ENCODE measurements at regions not wholly inside any gene's neighbourhood (a gene's known extent, or its start where the extent isn't known, plus 50 kb on each side); places are given as distances from the start of the nearest gene placed in this dataset.
"Not testable (repeated sequence)": the region's sequence is repeated elsewhere in the genome, so short reads cannot be mapped to it uniquely, and the experiment has no call there.

DNA sequence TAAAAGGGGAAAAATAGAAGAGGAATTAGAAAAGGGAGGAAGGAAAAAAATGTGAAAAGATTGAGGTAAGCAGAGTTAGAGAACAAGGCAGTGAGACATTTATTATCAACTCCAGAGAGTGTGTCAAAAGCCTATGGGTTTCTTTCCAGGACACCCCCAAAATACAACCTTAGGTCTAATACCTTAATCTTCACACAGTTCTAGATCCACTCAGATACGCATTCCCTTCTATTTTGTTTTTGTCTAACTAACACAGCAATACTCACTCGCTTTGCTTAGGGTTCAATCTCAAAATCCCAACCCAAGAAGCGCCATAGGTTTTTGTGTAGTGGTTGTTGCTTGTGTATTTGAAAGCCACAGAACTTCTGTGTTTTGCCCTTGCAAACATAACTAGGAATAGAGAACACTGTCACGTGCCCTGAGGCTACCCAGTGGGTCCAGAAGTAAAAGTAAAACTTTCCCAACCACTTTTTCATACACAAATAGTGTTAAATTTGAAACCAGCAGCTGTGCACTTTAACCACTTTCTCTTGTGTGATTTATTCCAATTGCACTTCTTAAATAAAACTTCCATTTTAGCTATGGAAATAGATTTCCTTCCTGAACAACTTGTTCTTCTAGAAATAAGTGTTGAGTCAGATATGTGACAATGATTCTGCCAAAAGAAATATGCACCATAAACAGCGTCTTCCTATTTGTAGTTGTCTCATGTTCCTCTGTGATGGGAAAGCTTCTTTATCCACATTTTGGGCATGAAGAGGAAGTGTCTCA, 414.7 kb upstream of the GHITM start:
- peaks cover 7 to 9% of the 10 kb centered on the region in 2 donors for H3K9me3 Mint-ChIP-seq
- no peak overlapping the region for H3K27ac Mint-ChIP-seq
- DNase-seq (ENCODE audit: low spot score in 2 of 2), result no peak
- ATAC-seq, result no peak
- H3K36me3 Mint-ChIP-seq, result no peaks in the 10 kb centered on the region

GRCh38 chr10:83725567-83725966, 413.7 kb upstream of the GHITM start:
- no peak overlapping the region for H3K27ac Mint-ChIP-seq
- peaks cover 7 to 9% of the 10 kb centered on the region in 2 donors for H3K9me3 Mint-ChIP-seq
- H3K36me3 Mint-ChIP-seq, result no peaks in the 10 kb centered on the region
- ATAC-seq (no peak), DNase-seq (ENCODE audit: low spot score in 2 of 2) (no peak)

DNA sequence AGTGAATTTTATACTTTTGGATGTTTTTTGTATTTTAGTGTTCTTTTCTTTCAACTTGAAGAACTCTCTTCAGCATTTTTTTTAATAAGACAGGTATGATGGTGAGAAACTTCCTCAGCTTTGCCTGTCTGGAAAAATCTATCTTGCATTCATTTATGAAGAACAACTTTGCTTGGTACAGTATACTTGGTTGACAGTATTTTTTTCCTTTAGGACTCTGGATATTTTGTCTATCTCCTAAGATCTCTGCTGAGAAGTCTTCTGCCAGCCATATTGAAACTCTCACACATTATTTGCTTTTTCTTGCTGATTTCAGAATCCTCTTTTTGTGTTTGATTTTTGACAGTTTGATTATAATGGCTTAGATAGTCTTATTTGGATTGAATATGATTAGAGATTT, 405.0 kb upstream of the GHITM start:
- ATAC-seq (no peak), DNase-seq (ENCODE audit: low spot score in 2 of 2) (no peak)
- H3K9me3 Mint-ChIP-seq, result peaks cover 25 to 27% of the 10 kb centered on the region in 2 donors
- H3K27ac Mint-ChIP-seq, result no peak overlapping the region
- H3K36me3 Mint-ChIP-seq, result no peaks in the 10 kb centered on the region

- peaks cover 25 to 27% of the 10 kb centered on the region in 2 donors for H3K9me3 Mint-ChIP-seq
- no peak overlapping the region for H3K27ac Mint-ChIP-seq
- H3K36me3 Mint-ChIP-seq, result no peaks in the 10 kb centered on the region
- DNase-seq (ENCODE audit: low spot score in 2 of 2), result no peak
- ATAC-seq, result no peak
These were observed 403.3 kb upstream of the GHITM start for GRCh38 chr10:83736008-83736407.

- H3K36me3 Mint-ChIP-seq, result peaks cover 14 to 16% of the 10 kb centered on the region in 2 donors
- H3K27ac Mint-ChIP-seq, result no peak overlapping the region
- ATAC-seq (no peak), DNase-seq (ENCODE audit: low spot score in 2 of 2) (no peak)
- H3K9me3 Mint-ChIP-seq, result peaks cover 48 to 51% of the 10 kb centered on the region in 2 donors
These were observed 388.7 kb upstream of the GHITM start for GRCh38 chr10:83750604-83751003.

DNA sequence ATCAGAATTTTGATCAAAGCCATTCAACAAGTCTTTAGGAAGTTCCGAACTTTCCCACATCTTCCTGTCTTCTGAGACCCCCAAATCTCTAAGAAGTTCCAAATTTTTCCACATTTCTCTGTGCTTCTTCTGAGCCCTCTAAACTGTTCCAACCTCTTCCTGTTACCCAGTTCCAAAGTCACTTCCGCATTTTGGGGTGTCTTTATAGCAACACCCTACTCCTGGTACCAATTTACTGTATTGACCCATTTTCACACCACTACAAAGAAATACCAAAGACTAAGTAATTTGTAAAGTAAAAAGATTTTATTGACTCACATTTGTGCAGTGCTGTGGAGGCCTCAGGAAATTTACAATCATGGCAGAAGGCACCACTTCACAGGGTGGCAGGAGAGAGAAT, 385.8 kb upstream of the GHITM start:
- no peak overlapping the region for H3K27ac Mint-ChIP-seq
- DNase-seq (ENCODE audit: low spot score in 2 of 2) (no peak), ATAC-seq (no peak)
- peaks cover 14 to 16% of the 10 kb centered on the region in 2 donors for H3K36me3 Mint-ChIP-seq
- peaks cover 48 to 59% of the 10 kb centered on the region in 2 donors for H3K9me3 Mint-ChIP-seq

DNA sequence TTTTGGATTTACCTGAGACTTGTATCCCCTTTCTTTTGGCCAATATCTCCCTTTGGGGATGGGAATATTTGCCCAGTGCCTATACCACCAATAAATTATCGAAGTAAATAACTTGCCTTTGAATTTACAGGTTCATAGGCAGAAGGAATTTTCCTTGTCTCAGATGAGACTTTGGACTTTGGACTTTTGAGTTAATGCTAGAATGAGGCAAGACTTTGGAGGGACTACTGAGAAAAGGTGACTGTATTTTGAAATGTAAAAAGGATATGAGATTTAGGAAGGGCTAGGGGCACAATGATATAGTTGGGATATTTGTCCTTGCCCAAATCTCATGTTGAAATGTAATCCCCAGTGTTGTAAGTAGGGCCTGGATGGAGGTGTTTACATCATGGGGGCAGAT, 384.5 kb upstream of the GHITM start:
- ATAC-seq (no peak), DNase-seq (ENCODE audit: low spot score in 2 of 2) (no peak)
- H3K27ac Mint-ChIP-seq, result no peak overlapping the region
- peaks cover 44 to 49% of the 10 kb centered on the region in 2 donors for H3K9me3 Mint-ChIP-seq
- peaks cover 14 to 16% of the 10 kb centered on the region in 2 donors for H3K36me3 Mint-ChIP-seq

GRCh38 chr10:83760142-83760541, 379.2 kb upstream of the GHITM start:
- H3K27ac Mint-ChIP-seq, result no peak overlapping the region
- peaks cover 9 to 11% of the 10 kb centered on the region in 2 donors for H3K9me3 Mint-ChIP-seq
- DNase-seq (ENCODE audit: low spot score in 2 of 2) (no peak), ATAC-seq (no peak)
- no peaks in the 10 kb centered on the region for H3K36me3 Mint-ChIP-seq

DNA sequence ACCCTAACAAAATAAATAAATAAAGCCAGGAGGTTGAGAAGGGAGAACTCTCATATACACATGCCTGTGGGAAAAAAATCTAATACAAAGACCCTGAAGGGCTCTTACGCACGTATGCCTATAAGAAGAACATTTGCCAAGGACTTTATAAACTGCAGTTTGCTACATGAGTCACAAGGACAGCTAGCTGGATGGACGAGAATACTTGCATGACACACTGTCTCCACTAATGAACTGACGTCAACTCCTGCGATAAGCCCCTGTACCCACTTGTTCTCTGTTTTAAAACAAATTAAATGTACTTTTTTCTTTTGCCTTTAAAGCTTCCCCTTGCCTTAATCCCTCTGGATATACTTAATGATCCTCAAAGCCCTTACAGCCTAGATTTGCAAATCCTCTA, 374.6 kb upstream of the GHITM start:
- Mint-ChIP-seq H3K9me3 (peaks cover 0 to under 1% of the 10 kb centered on the region in 2 donors), H3K27ac (no peak overlapping the region), H3K36me3 (no peaks in the 10 kb centered on the region)
- no peak for ATAC-seq
- no peak for DNase-seq (ENCODE audit: low spot score in 2 of 2)

DNA sequence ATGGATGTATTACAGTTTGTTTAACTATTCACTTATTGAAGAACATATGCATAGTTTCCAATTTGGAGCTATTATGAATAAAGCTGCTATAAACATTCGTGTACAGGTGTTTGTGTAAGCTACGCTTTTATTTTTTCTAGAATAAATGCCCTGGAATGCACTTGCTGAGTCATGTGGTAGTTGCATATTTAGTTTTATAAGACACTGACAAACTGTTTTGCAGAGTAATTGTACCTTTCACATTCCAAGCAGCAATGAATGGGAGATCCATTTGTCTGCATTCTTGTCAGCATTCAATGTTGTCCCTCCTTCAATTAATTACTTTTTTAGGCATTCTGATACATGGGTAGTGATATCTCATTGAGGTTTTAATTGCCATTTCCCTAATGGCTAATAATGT, 373.6 kb upstream of the GHITM start:
- no peak overlapping the region for H3K27ac Mint-ChIP-seq
- ATAC-seq (no peak), DNase-seq (ENCODE audit: low spot score in 2 of 2) (no peak)
- no peaks in the 10 kb centered on the region for H3K36me3 Mint-ChIP-seq
- H3K9me3 Mint-ChIP-seq, result peaks cover 0 to 3% of the 10 kb centered on the region in 2 donors

GRCh38 chr10:83769281-83769820, 370.0 kb upstream of the GHITM start:
- Mint-ChIP-seq H3K36me3 (peaks cover 0 to 6% of the 10 kb centered on the region in 2 donors), H3K27ac (no peak overlapping the region), H3K9me3 (peaks cover 8% of the 10 kb centered on the region in 2 donors)
- no peak for DNase-seq (ENCODE audit: low spot score in 2 of 2)
- ATAC-seq, result no peak

DNA sequence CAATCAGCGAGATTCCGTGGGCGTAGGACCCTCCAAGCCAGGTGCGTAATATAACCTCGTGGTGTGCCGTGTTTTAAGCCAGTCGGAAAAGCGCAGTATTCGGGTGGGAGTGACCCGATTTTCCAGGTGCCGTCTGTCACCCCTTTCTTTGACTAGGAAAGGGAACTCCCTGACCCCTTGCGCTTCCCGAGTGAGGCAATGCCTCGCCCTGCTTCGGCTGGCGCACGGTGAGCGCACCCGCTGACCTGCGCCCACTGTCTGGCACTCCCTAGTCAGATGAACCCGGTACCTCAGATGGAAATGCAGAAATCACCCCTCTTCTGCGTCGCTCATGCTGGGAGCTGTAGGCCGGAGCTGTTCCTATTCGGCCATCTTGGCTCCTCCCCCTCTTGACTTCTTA, 352.6 kb upstream of the GHITM start:
- not testable (repeated sequence) for DNase-seq (ENCODE audit: low spot score in 2 of 2); H3K36me3 Mint-ChIP-seq

GRCh38 chr10:83801983-83802382, 337.3 kb upstream of the GHITM start:
- peaks cover 0 to 21% of the 10 kb centered on the region in 2 donors for H3K9me3 Mint-ChIP-seq
- H3K36me3 Mint-ChIP-seq, result peaks cover 0 to 14% of the 10 kb centered on the region in 2 donors
- DNase-seq (ENCODE audit: low spot score in 2 of 2) (no peak), ATAC-seq (no peak)
- no peak overlapping the region for H3K27ac Mint-ChIP-seq

More for the DNA sequence above, 352.6 kb upstream of the GHITM start:
- not testable (repeated sequence) for H3K27ac Mint-ChIP-seq, ATAC-seq
- peaks cover 9 to 11% of the 10 kb centered on the region in 2 donors for H3K9me3 Mint-ChIP-seq

DNA sequence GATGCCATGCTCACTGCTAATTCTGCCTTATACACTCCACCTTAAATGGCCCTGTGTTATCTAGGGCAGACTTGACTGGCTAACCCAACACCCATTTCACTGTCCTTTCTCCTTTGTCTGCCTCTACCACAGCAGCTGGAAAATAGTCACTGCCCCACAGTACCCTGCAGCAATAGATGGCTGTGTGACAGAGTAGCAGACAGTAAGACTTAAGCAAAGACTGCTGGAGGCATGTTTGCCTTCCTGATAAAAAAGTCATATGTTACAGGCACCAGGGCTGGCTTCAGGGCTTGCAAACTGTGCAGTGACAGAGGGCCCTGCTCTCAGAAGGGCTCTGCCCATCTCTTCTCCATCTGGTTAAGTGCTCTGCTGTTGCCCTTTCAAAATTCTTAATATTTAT, 332.6 kb upstream of the GHITM start:
- Mint-ChIP-seq H3K9me3 (peaks cover 0 to 14% of the 10 kb centered on the region in 2 donors), H3K36me3 (peaks cover 0 to 10% of the 10 kb centered on the region in 2 donors), H3K27ac (no peak overlapping the region)
- ATAC-seq (no peak), DNase-seq (ENCODE audit: low spot score in 2 of 2) (no peak)

- H3K9me3 Mint-ChIP-seq, result peaks cover 0 to 4% of the 10 kb centered on the region in 2 donors
- no peaks in the 10 kb centered on the region for H3K36me3 Mint-ChIP-seq
- DNase-seq (ENCODE audit: low spot score in 2 of 2) (no peak), ATAC-seq (no peak)
- no peak overlapping the region for H3K27ac Mint-ChIP-seq
These were observed 330.3 kb upstream of the GHITM start for GRCh38 chr10:83809001-83809400.

DNA sequence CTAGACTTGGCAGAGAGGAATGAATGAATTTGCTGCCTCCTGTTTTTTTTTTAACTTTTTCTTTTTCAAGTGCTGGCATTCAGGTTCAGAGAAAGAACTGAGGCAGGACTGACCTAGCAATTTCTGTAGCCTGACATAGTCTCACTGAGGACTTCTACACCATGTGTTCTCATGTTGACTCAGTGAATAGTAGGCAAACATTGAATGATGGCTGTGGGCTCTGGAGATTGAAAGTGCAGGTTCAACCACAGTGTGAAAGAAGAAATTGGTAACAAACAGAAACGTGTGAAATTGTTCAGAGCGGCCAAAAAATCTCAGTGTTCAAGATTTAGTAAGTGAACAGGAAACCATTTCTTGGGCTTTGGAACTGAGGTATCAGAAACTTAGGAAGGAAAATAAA, 322.4 kb upstream of the GHITM start:
- Mint-ChIP-seq H3K36me3 (no peaks in the 10 kb centered on the region), H3K27ac (no peak overlapping the region), H3K9me3 (peaks cover 0 to 7% of the 10 kb centered on the region in 2 donors)
- no peak for ATAC-seq
- DNase-seq (ENCODE audit: low spot score in 2 of 2), result no peak

- Mint-ChIP-seq H3K36me3 (no peaks in the 10 kb centered on the region), H3K9me3 (peaks cover 0 to 7% of the 10 kb centered on the region in 2 donors), H3K27ac (no peak overlapping the region)
- no peak for DNase-seq (ENCODE audit: low spot score in 2 of 2)
- ATAC-seq, result no peak
These were observed 321.5 kb upstream of the GHITM start for GRCh38 chr10:83817797-83818196.

GRCh38 chr10:83819609-83820008, 319.7 kb upstream of the GHITM start:
- ATAC-seq (no peak), DNase-seq (ENCODE audit: low spot score in 2 of 2) (no peak)
- Mint-ChIP-seq H3K9me3 (peaks cover 0 to 7% of the 10 kb centered on the region in 2 donors), H3K36me3 (no peaks in the 10 kb centered on the region), H3K27ac (no peak overlapping the region)

Data from activated naive CD4-positive, alpha-beta T cell treated with anti-CD3 and anti-CD28 coated beads, Interleukin-2, amount 50 U/mL, for 72 hours (primary cell).